Stimulated activated CD8-positive, alpha-beta memory T cell treated with anti-CD3 and anti-CD28 coated beads, Interleukin-4, amount 100 ng/mL, for 24 hours (primary cell): ENCODE measurements at regions not wholly inside any gene's neighbourhood (a gene's known extent, or its start where the extent isn't known, plus 50 kb on each side); places are given as distances from the start of the nearest gene placed in this dataset.
"Not testable (repeated sequence)": the region's sequence is repeated elsewhere in the genome, so short reads cannot be mapped to it uniquely, and the experiment has no call there.

Experiments used
- DNase-seq: peaks from one replicate; pipeline ENCODE4 v3.0.0-alpha.2; 2020; ENCODE audit warnings: low read depth

DNA sequence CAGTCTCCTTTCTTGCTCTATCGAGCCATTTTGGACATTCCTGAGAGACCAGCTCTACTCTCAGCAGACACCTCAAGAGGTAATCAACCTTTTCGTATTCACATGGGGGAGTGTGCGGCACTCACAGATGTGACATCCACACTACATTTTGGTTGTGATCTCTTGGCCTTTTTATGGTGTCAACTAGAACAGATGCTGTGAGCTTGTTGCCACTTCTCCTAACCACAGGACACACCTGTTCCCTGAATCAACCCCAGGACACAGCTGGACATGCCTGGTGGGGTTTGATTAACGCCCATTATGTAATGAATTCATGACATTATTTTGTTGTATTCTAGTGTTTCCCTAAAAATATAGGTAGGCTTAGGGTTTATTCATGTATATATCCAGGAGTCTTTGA is 1143.6 kb downstream of the TMEM121 start:
- DNase-seq, result no peak

GRCh38 chr14:106674093-106674492 is 1147.7 kb downstream of the TMEM121 start:
- not testable (repeated sequence) for DNase-seq

DNA sequence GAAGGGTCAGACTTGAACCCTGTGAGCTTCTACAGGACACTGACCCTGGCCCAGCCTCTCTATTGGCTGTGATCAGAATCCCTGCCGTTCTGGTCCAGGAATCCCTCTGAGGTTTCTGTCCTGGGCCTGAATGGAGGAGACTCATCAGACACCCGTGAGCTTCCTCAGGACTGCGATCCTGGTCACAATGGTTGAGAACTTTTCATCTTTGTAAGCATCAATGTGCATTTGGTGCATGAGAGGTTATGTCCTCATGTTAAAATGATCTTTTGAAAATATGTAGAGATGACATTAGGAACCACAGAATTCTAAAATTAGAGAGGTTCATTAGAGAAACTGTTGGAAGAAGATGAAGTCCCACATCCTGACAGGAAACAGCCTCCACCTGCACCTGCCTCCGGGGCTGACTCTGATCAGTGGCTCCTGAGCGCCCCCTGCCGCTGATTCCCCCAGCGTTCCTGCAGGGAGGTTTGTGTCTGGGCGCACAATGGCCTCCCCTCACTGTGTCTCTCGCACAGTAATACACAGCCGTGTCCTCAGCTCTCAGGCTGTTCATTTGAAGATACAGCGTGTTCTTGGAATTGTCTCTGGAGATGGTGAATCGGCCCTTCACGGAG is 1148.2 kb downstream of the TMEM121 start:
- peak; percentile 66 for DNase-seq

GRCh38 chr14:106675716-106676115 is 1149.3 kb downstream of the TMEM121 start:
- DNase-seq, result not testable (repeated sequence)

GRCh38 chr14:106679776-106680175 is 1153.4 kb downstream of the TMEM121 start:
- DNase-seq, result no peak

DNA sequence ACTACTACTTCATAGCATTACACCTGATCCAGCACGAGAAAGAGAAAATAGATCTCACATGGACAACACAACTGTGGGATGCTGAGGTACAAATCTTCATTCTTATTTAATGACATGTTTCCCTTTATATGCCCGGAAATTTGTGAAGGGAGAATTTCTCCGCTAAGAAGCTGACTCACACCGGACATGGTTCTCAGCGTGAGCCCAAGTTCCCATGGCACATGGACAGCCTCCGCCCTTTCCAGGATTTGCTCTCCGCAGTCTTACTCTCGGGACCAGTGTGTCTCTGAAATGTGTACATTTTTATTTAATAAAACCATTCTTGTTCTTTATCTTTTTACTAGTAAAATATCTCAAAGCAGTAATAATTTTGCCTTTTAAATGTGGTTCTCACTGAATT is 1154.8 kb downstream of the TMEM121 start:
- no peak for DNase-seq

DNA sequence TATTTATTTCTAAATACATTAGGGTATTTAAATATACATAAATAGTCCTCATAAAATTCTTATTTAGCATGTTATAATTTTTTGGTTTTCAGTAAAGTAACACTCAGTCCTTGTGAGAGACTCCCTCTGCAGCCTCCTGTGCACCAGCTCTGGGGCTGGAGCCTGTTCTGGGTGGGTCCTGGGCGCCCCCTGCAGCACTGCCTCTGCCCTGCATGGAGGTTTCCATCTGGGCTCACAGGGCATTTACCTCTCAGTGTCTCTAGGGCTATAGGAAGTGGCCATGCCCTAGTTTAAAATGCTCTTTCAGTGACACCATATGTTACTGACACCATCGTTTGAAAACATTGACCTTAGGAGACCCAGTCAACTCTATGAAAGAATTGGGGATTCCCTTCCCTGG is 1155.2 kb downstream of the TMEM121 start:
- DNase-seq, result no peak

GRCh38 chr14:106683631-106684030 is 1157.2 kb downstream of the TMEM121 start:
- no peak for DNase-seq

DNA sequence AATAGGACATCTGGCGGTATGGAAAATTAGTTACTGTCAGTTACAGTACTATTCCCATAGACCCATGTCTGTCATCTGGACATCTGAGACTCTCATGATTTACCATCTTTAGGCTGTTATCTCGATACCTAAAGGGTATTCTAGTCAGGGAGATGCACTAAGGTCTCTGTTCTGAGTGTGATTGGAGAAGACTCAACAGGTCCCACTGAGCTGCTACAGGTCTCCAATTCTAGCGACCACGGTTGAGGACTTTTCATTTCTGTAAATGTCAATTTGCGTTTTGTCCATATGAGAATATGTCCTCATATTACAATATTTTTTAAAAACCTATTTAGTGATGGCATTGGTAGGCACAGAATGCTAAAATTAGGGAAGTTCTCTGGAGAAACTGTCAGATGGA is 1160.2 kb downstream of the TMEM121 start:
- no peak for DNase-seq

GRCh38 chr14:106690333-106690891 is 1164.0 kb downstream of the TMEM121 start:
- no peak for DNase-seq

- DNase-seq, result peak; percentile 52
Observed at GRCh38 chr14:106691601-106692291, 1165.4 kb downstream of the TMEM121 start.

DNA sequence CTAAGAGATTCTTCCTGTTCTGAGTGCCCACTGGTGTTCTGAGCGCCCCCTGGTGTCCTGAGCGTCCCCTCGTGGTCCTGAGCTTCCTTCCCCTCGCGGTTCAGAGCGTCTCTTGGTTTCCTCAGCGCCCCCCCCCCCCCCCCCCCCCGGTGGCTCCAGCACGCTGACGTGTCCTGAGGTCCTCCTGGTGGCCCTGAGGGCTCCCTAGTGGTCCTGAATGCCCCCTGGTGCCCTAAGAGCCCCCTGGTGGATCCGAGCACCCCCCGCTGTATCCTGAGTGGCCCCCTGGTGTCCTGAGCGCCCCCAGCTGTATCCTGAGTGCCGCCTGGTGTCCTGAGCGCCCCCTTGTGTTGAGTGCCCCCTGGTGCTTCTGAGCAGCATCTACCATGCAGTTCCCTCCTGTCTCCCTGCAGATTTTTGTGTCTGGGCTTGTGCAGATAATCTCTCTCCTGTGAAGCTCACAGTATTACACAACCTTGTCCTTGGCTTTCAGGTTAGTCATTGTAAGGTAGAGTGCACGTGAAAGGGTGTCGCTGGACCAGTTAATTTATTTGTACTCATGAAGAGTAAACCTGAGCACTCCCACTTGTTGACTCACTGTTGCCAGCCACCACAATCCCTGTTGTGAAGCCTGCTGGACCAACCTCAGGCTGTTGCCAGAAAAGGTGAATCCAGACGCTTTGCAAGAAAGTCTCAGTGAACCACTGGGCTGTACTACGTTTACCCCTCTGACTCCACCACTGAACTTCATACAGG is 1168.4 kb downstream of the TMEM121 start:
- peak; percentile 43 for DNase-seq

GRCh38 chr14:106698620-106699267 is 1172.4 kb downstream of the TMEM121 start:
- not testable (repeated sequence) for DNase-seq

DNA sequence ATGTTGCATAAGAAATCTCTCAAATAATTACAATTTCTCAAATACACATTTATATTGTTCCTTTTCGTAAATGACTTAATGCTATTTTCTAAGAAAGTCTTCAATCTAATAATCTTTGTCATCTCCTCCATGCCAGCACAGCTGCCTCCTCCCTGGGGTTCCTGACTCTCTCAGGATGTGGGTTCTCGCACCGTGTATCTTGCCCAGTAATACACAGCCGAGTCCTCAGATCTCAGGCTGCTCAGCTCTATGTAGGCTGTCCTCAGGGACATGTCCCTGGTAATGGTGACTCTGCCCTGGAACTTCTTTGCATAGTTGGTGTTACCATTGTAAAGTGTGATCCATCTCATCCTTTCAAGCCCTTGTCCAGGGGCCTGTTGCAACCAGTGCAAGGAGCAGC is 1177.3 kb downstream of the TMEM121 start:
- not testable (repeated sequence) for DNase-seq

GRCh38 chr14:106706488-106706887 is 1180.1 kb downstream of the TMEM121 start:
- DNase-seq, result not testable (repeated sequence)

- not testable (repeated sequence) for DNase-seq
Observed at GRCh38 chr14:106710187-106710586, 1183.8 kb downstream of the TMEM121 start.

GRCh38 chr14:106712513-106712912 is 1186.1 kb downstream of the TMEM121 start:
- not testable (repeated sequence) for DNase-seq

DNA sequence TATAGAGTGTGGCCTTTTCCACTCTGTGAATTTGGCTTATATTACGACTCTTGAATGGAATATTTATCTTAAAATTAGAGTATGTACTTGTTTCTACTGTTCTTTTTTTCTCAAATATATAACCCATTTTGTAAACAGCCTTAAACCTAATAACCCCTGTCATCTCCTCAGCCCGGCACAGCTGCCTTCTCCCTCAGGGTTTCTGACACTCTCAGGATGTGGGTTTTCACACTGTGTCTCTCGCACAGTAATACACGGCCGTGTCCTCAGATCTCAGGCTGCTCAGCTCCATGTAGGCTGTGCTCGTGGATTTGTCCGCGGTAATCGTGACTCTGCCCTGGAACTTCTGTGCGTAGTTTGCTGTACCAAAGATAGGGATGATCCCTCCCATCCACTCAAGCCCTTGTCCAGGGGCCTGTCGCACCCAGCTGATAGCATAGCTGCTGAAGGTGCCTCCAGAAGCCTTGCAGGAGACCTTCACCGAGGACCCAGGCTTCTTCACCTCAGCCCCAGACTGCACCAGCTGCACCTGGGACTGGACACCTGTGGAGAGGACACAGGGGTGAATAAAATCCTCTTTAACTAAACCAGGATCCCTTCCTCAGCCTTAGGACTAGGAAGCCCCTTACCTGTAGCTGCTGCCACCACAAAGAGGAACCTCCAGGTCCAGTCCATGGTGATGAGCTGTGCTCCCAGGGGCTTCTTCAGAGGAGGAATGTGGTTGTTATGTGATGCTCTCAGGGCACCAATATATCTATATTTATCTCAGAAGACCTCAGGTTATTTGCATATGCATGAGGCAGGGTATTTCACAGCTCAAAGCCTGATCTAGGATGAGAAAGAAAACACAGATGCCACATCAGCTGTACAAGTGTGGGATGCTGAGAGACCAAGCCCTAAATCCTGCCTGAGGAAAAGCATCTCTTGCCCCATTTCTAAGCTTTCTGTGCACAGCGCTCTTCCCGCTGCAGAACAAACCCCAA is 1188.4 kb downstream of the TMEM121 start:
- DNase-seq, result not testable (repeated sequence)

- DNase-seq, result not testable (repeated sequence)
Observed at GRCh38 chr14:106717544-106717943, 1191.2 kb downstream of the TMEM121 start.

DNA sequence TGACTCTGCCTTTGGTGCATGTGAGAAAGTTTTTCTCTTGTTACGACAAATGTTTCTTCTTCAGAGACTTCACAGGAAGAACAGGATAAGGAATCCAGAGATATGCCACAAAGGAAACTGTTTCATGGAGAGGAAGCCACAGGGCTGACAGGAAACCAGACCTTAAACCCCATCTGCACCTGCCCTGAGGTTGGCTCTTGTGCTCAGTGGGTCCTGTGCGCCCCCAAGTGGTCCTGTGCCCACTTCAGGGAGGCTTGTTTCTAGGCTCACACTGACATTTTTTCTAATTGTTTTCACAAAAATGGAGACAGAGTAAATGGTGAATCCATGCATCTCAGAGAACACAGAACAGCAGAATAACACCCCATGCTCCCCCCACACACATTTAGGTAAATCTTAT is 1193.5 kb downstream of the TMEM121 start:
- not testable (repeated sequence) for DNase-seq

DNA sequence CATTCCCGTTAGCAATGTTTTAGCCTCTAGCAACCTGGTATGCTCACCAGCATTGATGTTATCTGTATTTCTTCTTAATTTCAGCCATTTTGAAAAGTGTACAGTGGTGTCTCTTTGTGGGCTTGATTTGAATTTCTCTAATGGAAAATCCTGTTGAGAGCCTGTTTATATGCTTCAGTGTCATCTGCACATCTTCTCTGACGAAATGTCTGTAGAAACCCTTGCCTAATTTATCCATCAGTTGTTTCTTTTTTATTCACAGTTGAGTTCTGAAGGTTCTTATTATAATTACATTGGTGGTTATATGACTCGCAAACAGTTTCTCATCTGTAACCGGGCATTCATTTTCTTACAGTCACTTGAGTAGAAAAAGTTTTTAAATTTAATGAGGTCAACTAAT is 1195.5 kb downstream of the TMEM121 start:
- DNase-seq, result not testable (repeated sequence)
